HG03066 (cell line): ENCODE measurements at regions not wholly inside any gene's neighbourhood (a gene's known extent, or its start where the extent isn't known, plus 50 kb on each side); places are given as distances from the start of the nearest gene placed in this dataset.

Experiments used
- ATAC-seq: cut with Tn5 transposase; IDR thresholded peaks from one replicate; pipeline ENCODE4 v1.9.1; 2021; ENCODE audit warnings: low read depth; ENCODE audit not compliant: unreplicated experiment

DNA sequence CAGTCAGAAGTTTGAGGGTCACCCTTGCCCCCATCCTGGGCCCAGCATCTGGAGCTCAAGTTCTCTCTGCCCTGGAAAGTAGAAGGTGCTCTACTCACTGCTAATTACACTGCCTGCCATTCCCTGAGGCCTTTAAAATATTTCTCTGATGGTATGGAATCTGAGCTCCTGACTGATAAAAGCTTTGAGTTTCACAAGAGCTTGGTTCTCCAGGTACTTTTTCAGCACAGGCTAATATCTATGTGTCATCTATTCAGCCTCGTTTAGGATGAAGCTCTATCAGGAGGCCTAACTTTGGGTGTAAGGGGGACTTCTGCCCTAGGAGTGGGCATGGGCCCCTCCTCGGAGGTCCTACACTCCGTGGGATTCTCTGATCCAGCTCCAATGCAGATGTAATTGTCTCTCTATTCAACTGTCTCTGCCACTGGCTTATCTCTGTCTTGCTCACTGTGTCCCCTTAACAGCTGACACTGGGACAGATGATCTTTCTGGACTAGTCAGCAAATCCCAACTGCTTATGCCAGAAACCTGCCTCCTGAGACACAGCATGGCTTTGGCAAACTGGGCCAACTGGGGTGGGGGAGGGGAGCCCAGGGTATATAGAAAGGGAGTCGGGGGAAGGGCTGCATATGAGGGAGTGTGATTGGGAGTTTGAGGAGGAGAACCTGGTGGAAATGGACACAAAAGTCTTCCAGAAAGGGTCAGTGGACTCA is 104.2 kb upstream of the GADD45A start:
- no peak for ATAC-seq

DNA sequence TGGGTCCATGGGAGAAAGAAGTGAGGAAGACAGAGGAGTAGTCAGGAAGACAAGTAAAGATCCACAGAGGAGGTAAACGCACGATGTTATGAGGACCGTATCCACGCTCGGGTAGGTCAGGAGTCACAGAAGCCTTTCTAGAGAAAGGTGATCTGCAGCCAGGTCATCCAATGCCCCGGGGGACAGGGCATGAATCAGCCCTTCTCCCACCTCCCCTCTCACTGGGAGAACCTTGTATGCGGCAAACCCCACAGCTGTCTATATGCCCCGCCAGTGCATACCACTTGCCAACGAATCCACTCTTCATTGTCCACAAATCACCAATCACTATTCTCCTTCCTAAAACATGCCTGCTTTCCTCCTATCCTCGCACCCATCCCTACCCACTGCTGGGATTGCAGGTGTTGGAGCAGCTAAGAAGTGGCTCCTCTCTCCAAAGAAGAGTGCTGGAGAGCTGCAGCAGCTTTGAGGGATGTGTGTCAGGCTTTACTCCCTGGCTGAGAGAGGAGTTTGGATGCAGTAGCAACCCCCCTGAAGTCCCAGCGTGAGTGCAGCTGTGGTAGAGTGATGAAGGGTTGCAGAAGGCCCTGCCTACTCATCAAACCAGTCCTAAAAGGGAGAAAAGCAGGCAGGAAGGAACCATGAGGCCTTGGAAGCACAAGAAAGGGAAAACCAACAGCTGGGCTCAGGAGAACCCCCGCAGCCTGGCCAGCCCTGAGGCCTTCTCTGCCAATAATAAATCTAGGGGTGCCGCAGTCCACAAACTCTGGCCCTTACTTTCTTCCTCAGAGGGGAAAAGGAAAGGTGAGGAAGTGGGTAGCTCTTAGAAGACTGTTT is 102.2 kb upstream of the GADD45A start:
- no peak for ATAC-seq

DNA sequence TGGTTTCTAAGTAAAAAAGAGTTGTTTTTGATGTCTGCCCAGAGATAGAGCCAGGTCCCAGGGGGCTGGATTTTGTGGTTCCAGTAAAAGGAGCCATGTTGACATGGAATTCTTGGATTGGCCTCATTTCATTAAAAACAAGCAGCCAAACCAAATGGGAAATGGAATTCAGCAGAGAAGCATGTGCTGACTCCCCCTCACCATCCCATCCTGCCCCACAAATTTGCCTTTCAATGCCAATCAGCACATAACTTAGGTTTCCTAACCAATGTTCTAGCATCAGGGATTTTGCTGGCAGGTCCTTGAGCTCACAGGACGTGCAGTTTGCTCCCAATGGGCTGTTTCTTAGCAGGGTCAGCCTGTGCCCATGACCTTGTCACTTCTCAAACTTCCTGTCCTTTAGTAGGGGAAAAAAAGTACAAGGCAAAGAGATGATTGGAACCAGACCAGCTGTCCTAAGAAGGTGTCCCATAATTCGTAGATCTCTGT is 101.5 kb upstream of the GADD45A start:
- no peak for ATAC-seq

DNA sequence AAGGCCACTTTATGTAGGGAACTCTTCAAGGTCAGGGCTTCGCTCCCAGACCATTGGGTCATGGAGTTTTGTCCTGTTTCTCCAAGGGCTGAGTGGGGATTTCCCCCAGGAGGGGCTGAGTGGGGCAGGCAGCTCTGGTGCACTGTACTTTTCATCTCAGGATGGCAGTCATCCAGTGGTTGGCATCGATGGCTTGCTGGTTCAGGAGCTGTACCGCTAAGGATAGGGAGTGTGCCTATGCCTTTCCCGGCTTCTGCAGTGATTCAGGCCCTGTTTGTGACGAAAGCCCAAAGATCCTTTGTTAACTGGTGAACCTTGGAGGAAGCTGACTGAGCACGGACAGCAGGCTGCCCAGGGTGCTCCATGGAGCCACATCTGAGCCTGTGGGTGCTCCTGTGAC is 100.1 kb upstream of the GADD45A start:
- ATAC-seq, result no peak

DNA sequence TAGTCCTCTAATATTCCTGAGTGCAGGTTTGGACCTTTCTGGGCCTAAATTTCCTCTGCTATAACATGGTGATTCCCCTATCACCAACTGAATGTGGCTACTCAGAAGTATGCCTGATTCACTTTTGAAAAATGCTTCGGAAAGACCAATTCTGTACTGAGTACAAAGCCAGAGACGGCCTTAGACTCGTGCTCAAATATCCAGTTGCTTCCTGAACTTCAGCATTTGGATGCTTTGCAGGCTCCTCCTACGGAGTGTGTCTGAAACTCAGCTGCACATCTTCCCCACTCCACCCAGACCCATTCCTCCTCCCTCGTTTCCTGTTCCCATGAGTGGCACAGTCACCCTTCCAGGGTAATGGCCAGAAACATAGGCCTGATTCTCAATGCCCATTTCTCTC is 98.4 kb upstream of the GADD45A start:
- ATAC-seq, result no peak

DNA sequence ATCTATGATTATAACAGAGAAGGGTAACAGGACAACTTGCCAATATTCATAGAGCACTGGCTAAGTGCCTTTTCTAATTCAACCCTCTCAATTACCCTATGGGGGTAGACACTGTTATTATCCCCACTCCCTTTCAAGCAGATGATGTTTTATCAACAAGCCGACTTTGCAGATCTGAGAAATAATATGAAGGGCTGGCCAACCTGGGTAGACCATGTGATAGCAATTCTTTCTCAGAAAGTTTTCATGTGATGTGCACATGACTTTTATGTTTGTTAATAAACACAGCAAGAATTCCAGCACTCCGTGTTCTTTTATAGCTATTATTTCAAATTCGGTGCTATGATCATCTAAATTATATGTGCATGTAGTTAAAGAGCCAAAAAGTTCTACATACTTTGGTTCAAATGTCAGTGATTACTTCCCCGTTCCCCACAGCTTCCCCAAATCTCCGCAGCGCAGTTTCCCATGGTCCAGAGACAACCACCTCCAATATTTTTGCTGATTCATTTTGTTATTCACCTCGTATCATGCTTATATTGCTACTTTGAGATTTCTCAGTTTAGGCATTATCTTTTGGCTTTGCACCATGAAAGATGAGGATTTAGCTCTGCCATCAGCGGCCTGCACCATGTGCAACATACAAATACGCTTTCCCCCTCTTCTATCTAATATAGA is 96.7 kb upstream of the GADD45A start:
- no peak for ATAC-seq

DNA sequence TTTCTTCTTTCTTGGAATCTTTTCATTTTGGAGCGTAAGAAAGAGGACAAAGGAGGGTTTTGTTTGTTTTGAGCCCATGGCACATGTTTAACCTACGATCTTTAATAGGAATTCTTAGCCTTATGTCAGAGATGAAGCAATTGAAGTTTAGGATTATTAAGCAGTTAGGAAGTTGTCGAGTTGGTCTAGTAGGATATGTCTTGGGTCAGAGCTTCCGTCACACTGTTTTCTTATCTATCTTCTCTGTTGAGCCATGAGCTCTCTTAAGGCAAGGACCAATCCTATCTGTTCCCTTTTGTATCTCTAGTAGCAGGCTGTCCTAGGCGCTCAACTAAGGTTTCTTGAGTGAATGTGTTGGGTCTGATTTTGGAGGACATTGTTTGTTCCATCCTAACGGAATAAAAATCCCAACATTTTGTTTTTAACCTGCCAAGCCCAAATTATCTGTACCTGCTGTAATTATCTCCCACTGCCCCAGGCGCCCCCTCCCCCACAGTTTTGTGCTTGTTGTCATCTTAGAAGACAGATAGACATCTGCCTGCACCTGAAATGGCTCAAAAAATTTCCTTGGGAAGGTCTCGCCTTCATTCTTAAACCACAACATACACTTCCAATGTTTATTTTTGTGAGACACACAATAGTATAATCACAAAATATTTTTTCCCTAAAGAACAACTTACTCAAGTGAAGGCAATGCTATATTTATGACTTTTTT is 95.3 kb upstream of the GADD45A start:
- ATAC-seq, result no peak

DNA sequence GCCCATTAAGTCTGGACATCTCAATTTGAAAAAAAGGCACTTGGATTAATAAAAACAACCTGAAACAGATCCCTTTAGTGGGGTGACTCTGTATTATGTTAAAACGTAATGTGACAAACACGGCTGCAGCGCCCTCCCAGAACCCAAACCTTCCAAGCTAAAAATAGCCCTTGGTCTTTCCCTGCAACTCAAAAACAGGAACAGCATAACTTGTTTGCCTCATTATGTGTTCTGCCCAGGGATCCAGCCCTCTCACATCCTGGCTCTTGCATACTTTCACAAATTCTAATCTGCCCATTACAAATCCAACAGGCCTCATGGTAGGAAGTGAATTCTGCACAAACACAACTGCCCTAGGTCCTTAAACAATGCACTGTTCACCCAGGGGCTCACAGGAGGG is 94.7 kb upstream of the GADD45A start:
- ATAC-seq, result no peak

DNA sequence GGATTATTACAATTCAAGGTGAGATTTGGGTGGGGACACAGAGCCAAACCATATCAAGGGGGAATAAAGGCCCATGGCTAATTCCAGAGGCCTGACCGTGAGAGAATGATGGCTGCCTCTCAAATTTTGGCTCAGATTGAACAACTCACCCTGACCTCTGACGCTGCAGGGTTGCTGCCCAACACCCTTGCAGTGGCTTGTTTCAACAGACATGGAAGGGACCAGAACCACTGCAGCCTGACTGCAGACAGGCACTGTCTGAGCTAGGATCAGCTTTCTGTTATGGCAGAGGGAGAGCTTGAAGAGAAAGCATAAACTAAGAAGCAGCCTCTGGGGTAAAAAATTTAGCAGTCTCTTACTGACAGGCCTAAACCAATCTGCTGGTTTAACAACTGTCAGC is 90.2 kb upstream of the GADD45A start:
- no peak for ATAC-seq

DNA sequence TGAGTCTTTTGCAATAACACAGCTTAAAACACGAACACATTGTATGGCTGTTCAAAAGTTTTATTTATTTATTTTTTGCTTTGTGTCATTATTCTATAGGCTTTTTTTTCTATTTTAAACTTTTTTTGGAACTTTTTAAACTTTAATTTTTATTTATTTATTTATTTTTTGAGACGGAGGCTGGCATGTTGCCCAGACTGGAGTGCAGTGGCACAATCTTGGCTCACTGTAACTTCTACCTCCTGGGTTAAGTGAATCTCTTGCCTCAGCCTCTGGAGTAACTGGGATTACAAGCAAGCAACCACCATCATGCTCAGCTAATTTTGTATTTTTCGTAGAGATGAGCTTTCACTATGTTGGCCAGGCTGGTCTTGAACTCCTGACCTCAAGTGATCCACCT is 88.3 kb upstream of the GADD45A start:
- no peak for ATAC-seq

DNA sequence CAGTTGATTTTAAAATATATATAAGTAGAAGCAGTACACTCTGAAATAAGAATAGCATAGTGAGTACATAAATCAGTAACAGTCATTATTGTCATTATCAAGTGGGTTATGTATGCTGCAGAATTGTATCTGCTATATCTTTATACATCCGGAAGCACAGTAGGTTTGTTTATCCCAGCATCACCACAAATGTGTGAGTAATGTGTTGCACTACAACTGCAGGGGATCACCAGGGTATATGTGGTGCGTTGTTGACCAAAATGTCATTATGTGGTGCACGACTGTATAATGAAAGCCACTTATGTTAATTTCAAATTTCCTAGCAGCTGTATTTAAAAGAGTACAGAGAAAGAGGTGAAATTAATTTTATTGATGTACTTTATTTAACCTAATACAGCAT is 87.7 kb upstream of the GADD45A start:
- ATAC-seq, result no peak

DNA sequence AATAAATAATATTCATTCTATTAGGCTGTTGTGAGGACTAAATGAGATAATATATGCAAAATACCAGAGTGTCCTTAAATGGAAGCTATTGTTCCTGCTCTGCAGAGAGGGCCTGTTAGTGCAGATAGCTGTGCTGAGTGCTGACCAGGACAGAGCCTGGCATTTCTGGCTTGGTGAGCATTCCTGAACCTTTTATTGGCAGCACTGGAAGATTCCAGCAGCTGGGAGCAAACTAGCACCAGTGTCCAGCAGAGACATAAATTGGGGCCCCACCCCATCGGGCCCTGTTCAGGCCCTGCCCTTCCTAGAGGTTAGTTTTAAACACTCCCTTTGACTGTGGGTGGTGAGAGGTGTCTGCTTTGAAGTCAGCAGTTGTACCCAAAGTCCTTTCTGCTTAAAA is 85.9 kb upstream of the GADD45A start:
- no peak for ATAC-seq

DNA sequence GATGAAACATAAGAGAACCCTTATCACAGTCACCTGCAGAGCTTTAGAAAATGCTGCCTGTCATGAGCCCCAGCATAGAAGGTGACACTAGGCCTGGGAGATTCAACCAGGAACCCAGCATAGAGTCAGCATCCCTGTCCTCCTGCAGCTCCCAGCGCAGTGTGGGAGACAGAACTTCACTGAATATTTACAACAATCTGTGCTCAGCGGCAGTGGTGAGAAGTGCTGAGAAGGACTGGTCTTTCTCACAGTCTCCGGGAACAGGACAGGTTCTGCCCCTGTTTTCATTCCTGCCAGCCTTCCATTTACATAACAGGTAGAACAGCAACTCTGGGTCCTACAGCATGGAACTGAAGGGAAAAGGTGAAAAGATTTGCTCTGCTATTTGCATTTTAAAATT is 83.5 kb upstream of the GADD45A start:
- ATAC-seq, result no peak

DNA sequence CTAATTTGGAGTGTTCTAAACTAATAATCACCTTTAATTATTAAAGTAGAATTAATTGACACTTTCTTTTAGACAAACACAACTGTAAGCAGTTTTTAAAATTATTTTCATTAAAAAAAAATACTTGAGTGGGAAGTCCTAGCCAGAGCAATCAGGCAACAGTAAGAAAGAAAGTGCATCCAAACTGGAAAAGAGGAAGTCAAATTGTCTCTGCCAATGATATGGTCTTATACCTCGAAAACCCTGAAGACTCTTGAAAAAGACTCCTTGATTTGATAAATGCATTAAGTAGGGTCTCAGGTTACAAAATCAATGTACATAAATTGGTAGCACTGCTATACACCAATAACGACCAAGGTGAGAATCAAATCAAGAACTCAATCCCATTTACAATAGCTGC is 83.0 kb upstream of the GADD45A start:
- ATAC-seq, result no peak

DNA sequence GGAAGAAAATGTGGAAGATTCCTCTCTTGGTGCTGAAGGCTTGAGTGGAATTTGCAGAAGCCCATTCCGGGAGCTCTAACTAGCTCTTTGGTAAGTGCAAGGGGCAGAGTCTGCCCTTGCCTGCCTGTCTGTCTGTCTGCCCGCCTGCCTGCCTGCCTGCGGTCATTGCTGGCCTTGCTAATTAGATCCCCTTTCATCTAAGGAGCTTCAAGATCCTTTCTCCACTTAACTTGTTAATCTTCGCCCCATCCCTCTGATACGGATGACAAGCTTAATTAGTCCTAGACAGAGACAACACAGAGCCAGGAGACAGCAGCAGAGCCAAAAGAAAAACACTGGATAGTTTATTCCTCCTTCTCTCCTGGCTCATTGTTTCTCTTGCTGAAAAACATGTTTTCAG is 80.2 kb upstream of the GADD45A start:
- ATAC-seq, result no peak

DNA sequence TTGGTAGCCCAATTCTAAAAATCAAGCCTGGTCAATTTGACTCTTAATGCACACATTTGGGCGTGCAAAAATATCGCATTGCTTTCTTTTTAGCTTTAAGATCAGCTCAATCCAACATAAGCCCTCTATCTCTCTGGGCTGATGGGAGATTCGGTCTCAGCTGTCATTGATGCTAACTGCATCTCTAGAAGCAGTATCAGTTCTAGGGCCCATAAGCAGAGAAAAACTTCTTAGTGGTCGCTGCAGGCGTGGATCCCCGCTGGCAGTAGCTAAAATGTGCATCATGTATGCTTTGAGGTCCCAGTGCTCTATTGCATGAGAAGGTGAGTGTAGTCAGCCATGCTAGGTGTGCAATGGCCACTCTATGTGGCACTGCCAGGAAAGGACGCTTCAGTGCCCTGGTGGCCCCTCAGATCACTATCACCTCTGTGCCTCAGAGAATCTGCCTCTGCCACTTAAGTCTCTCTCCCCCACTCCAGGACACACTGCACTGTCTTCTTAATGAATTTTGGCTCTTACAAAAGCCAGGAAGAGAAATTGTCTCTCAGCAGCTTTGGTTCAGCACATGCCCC is 79.7 kb upstream of the GADD45A start:
- no peak for ATAC-seq

DNA sequence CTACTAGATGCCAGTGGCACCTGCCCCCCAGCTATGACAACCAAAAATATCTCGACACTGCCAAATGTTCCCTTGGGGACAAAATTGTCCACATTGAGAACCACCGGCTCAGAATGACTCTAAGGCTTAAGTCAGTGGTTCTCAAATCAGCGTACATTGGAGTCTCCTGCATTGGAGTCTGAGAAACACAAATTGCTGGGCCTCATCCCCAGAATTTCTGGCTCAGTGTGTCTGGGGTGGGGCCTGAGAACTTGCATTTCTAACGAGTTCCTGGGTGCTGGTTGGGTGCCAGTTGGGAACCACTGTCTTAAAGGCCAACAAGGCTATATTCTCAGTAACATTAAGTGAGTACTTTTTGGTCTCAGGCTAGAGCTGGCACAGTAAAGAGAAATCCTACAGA is 77.7 kb upstream of the GADD45A start:
- ATAC-seq, result no peak

DNA sequence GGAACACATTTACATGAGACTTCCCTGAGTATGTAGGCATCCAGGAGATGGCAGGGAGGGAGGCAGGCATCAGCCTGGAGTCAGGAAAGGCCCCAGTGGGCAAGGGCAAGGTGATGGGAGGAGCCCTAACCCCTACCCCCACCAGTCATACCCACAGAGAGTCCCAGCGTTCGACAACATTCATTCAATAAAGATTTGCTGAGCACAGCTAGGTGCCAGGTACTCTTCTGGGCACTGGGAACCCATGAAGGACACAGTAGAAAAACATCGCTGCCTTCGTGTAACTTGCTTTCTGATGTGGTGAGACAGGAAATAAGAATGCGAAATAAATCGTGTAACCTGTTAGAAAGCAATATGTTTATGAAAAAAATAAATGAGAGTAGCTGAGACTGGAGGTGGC is 77.3 kb upstream of the GADD45A start:
- ATAC-seq, result no peak

DNA sequence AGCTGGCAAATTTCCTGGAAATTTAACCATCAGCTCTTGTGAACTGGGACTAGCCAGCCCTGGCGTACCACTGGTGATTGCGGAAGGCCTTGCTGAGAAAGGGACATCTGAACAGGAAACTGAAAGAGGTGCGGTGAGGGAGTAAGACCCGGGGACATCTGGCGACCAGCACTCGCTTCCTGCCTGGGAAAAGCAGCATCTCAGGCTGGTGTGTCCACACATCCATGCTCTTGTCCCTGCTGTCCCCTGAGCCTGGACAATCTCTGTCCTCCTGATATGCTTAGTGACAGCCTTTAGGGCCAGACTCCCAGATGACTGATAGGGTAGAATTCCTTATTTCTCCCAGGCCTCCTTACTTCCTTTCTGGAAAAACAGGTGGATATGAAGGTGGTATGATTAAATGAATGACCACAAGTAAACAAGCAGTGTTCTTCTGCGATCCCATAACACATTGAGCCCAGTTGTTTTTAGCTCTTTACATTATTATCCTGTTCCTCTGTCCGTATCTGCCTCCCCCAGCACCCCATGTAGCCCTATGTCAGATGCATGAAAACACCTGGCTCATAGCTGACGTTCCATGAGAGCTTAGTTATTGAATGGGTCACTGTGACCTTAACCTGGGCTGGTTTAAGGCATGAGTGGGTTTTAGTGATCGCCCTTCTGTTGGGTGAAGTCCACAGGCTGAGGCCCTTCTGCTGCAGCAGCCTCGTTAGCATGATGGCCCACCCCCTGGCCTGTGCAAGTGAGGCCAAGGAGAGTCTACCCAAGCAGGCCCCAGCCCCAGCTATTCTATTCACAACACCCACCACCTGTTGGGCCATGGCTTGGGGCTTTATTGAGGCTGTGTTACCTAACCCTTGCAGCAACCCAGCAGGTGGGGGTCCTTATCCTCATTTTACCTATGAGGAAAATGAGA is 76.1 kb upstream of the GADD45A start:
- ATAC-seq, result no peak
